Astrocyte of the hippocampus (primary cell): ENCODE measurements at regions not wholly inside any gene's neighbourhood (a gene's known extent, or its start where the extent isn't known, plus 50 kb on each side); places are given as distances from the start of the nearest gene placed in this dataset.
A peak's percentile ranks its signal among the peaks of the same experiment; 100 is the strongest.

ENCODE experiments used
- DNase-seq: peaks from one replicate; pipeline ENCODE4 v3.0.0; 2011; ENCODE audit warnings: low read depth, low spot score

GRCh38 chr4:29423836-29424721 is 1296.1 kb upstream of the PCDH7 start:
- peak; percentile 62 for DNase-seq

GRCh38 chr4:29453303-29453820 is 1266.8 kb upstream of the PCDH7 start:
- no peak for DNase-seq

DNA sequence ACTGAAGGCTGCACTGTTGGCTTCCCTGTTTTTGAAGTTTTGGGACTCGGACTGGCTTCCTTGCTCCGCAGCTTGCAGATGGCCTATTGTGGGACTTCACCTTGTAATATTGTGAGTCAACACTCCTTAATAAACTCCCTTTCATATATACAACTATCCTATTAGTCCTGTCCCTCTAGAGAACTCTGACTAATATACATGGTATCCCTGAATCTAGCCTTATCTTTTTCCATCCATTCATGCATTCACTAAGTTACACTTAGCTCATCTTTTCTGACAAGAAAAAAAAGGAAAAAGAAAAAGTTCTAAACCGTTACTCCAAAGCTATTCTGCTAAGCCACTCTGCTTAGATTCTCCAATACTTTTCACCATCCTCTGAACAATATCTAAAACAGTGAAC is 1260.2 kb upstream of the PCDH7 start:
- DNase-seq = no peak

DNA sequence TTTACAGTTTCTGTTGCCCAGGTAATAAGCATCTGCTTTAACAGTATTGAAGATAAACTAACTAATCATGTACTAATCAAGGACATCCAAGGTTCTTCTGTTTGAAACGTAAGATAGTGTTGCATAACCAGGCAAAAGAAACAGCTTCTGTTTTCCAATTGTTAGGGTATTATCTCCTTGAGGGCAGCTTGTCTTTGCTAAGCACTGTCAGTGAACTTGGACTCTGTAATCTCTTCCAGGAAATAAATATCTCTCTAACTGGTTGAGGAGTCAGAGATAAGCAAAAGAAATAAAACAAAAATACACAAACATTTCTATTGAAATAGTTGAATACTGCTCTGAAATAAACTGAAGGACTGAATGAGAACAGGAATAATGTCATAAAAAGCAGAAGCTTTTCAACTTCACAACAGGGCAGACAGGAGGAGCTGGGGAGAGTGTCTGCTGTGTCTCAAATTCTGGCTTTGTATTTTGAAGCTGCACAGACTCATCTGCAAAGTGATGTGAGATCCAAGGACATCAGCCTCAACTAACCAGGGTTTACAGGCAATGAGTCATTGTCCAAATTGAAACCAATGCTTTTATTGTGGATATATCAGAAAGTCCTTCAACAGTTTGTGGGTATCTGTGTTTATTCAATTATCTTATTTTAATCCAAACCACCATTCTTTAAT is 1253.0 kb upstream of the PCDH7 start:
- DNase-seq = no peak
